ENCODE measurements at regions not wholly inside any gene's neighbourhood (a gene's known extent, or its start where the extent isn't known, plus 50 kb on each side); places are given as distances from the start of the nearest gene placed in this dataset.

GRCh38 chr2:144698156-144698555 is 178.2 kb upstream of the ZEB2 start:
- no peak overlapping the region for H3K27ac Mint-ChIP-seq
- Histone ChIP-seq H3K79me2 (ENCODE audit: insufficient read depth, low read length) (no peaks in the 10 kb centered on the region), H2BK120ac (ENCODE audit: low read depth, low read length, poor library complexity, severe bottlenecking) (no peak overlapping the region), H2BK20ac (ENCODE audit: low read depth, low read length, poor library complexity, severe bottlenecking) (no peak overlapping the region), H2BK12ac (ENCODE audit: insufficient read length, low read depth, low read length) (no peak overlapping the region), H3K9me3 (ENCODE audit: control insufficient read depth, low read depth, low read length) (no peaks in the 10 kb centered on the region), H3K4me2 (ENCODE audit: insufficient read depth, insufficient read length, low read length) (no peak overlapping the region), H3K4me1 (ENCODE audit: insufficient read depth, low read length) (no peaks in the 10 kb centered on the region), H3K27ac (ENCODE audit: insufficient read length, low read depth, low read length) (no peak overlapping the region), H2BK15ac (ENCODE audit: low read depth, low read length) (no peak overlapping the region), H3K56ac (ENCODE audit: insufficient read length, low read depth, low read length) (no peak overlapping the region), H3K27me3 (ENCODE audit: insufficient read depth, low read length) (no peaks in the 10 kb centered on the region), H2AFZ (ENCODE audit: low read length) (no peak overlapping the region), H3K18ac (ENCODE audit: insufficient read length, low read depth, low read length) (no peak overlapping the region), H4K20me1 (ENCODE audit: control insufficient read depth, insufficient read depth, insufficient read length) (no peaks in the 10 kb centered on the region), H3T11ph (ENCODE audit: low read length) (no peak overlapping the region), H4K8ac (replicated peaks; ENCODE audit: insufficient read length, low read depth, low read length) (no peak overlapping the region), H4K5ac (ENCODE audit: insufficient read length, low read depth, low read length) (no peak overlapping the region), H3K4ac (ENCODE audit: low read depth, low read length) (no peak overlapping the region), H3K14ac (ENCODE audit: insufficient read depth, low read length) (no peak overlapping the region), H3K9ac (ENCODE audit: extremely low read depth, insufficient read length, low read length) (no peak overlapping the region), H2BK5ac (ENCODE audit: insufficient read length, low read length) (no peak overlapping the region), H3K79me1 (ENCODE audit: insufficient read depth, low read depth, low read length, poor library complexity, severe bottlenecking) (no peaks in the 10 kb centered on the region), H2AK5ac (ENCODE audit: insufficient read length, low read length) (no peak overlapping the region), H3K23me2 (ENCODE audit: insufficient read length, low read depth, low read length, poor library complexity, severe bottlenecking) (no peaks in the 10 kb centered on the region), H3K23ac (ENCODE audit: insufficient read length, low read depth, low read length) (no peak overlapping the region), H4K91ac (ENCODE audit: insufficient read length, low read depth, low read length) (no peak overlapping the region)
- no peak for TF ChIP-seq CTCF (conservative IDR thresholded peaks at IDR 0.05)
- WGBS (ENCODE audit: extremely low coverage, insufficient read length, low lambda C conversion rate): no CpG with 5 or more reads among the region's 3 CpGs
- H3K4me1 Mint-ChIP-seq: no peaks in the 10 kb centered on the region
- H3K27me3 Mint-ChIP-seq (ENCODE audit: low read depth): no peaks in the 10 kb centered on the region
- no peak overlapping the region for H3K4me3 Mint-ChIP-seq
- H3K36me3 Mint-ChIP-seq (ENCODE audit: insufficient read depth in 1 of 3, low read depth in 3 of 3): no peaks in the 10 kb centered on the region; a peak in 1 of 7 replicates
- DNase-seq: no peak
- H3K9me3 Mint-ChIP-seq: no peaks in the 10 kb centered on the region; a peak in 1 of 5 replicates
